Lung (tissue), 11 donors: ENCODE measurements at regions not wholly inside any gene's neighbourhood (a gene's known extent, or its start where the extent isn't known, plus 50 kb on each side); places are given as distances from the start of the nearest gene placed in this dataset.

Experiments used
- ATAC-seq: fragments of 200-7000 bp; cut with Tn5 transposase; one replicate; pipeline ENCODE4 v1.9.1; 2020; ENCODE audit warnings: moderate number of reproducible peaks; ENCODE audit not compliant: insufficient read depth, low FRiP score
- DNase-seq, 3 donors: peaks; one replicate each; pipeline ENCODE4 v3.0.0-alpha.2; 2013 to 2017
- H3K27ac ChIP-seq, 2 donors: one replicate each; pipeline ENCODE4 v1.5.1; 2013; ENCODE audit warnings: mild to moderate bottlenecking in 2 of 2, moderate library complexity in 2 of 2, control low read depth in 1 of 2, inconsistent platforms in 1 of 2, low read depth in 1 of 2, low read length in 1 of 2
- H3K27me3 ChIP-seq, 3 donors: one replicate each; pipeline ENCODE4 v1.5.1; 2013; ENCODE audit warnings: low read length in 2 of 3; ENCODE audit not compliant: control insufficient read depth in 3 of 3, insufficient read depth in 3 of 3
- H3K36me3 ChIP-seq, 4 donors: one replicate each; pipeline ENCODE4 v1.5.1; 2013; ENCODE audit warnings: low read length in 4 of 4, mild to moderate bottlenecking in 1 of 4, moderate library complexity in 1 of 4; ENCODE audit not compliant: control insufficient read depth in 4 of 4, insufficient read depth in 4 of 4
- H3K4me1 ChIP-seq, 5 donors: one replicate each; pipeline ENCODE4 v1.5.1; 2013; ENCODE audit warnings: low read length in 5 of 5, mild to moderate bottlenecking in 2 of 5, moderate library complexity in 1 of 5; ENCODE audit not compliant: control insufficient read depth in 5 of 5, insufficient read depth in 5 of 5
- H3K4me3 ChIP-seq: one replicate; pipeline ENCODE4 v1.5.1; 2013; ENCODE audit warnings: mild to moderate bottlenecking, control low read depth, moderate library complexity
- H3K9ac ChIP-seq, 2 donors: one replicate each; pipeline ENCODE4 v1.5.1; 2013; ENCODE audit warnings: low read length in 2 of 2, control low read depth in 1 of 2; ENCODE audit not compliant: insufficient read depth in 1 of 2
- H3K9me3 ChIP-seq, 4 donors: one replicate each; pipeline ENCODE4 v1.5.1; 2013; ENCODE audit warnings: low read length in 3 of 4, mild to moderate bottlenecking in 1 of 4, moderate library complexity in 1 of 4; ENCODE audit not compliant: control insufficient read depth in 4 of 4, insufficient read depth in 3 of 4
- WGBS, 2 donors: extraction: QIAGEN DNeasy Blood & Tissue Kit; methylation state at CpG; one replicate each; pipeline ENCODE4 v1.1.7; 2013; 5-methylcytosine and 5-hydroxymethylcytosine counted together
- TF ChIP-seq, protein P1 (sequence below): IDR thresholded peaks from 2 replicates; pipeline ENCODE4 v1.5.1; 2012; ENCODE audit warnings: mild to moderate bottlenecking; ENCODE audit errors: control extremely low read depth, extremely low read depth
- donor health status: control.
- donor health status: control.
- donor health status: Bipolar disorder and iron deficiency.
- donor health status: healthy.
- donor health status: DM: yes; HTN: yes; CAD: no.

DNA sequence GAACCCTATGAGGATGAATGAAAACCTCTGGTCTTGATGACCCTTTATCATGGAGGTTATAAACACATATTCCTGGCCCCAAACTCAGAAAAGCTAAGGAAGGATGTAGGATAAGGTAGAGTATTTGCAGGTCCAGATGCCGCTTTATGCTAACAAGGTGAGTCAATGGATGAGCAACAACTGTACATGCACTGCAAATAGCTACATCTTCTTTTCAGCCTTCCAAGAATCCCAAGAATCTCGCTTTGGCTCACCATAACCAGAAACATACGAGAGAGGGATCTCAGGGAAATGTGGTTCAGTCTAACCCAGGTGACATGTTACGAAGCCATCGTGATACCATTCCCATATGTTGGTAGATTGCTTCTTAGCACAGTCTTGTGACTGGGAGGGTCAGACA lies 152.3 kb upstream of the ANKH start:
- Histone ChIP-seq H3K27me3 (no peaks in the 10 kb centered on the region), H3K4me3 (no peak overlapping the region), H3K27ac (no peak overlapping the region), H3K4me1 (peaks cover 0 to 10% (median 4%) of the 10 kb centered on the region in 5 donors), H3K36me3 (no peaks in the 10 kb centered on the region), H3K9me3 (peaks cover 0 to 3% (median under 1%) of the 10 kb centered on the region in 4 donors), H3K9ac (no peak overlapping the region)
- no peak for DNase-seq
- 96 to 97% methylated on average over 5 of the region's 5 CpGs for WGBS, 2 donors
- ATAC-seq: no peak
- TF ChIP-seq, protein P1, sequence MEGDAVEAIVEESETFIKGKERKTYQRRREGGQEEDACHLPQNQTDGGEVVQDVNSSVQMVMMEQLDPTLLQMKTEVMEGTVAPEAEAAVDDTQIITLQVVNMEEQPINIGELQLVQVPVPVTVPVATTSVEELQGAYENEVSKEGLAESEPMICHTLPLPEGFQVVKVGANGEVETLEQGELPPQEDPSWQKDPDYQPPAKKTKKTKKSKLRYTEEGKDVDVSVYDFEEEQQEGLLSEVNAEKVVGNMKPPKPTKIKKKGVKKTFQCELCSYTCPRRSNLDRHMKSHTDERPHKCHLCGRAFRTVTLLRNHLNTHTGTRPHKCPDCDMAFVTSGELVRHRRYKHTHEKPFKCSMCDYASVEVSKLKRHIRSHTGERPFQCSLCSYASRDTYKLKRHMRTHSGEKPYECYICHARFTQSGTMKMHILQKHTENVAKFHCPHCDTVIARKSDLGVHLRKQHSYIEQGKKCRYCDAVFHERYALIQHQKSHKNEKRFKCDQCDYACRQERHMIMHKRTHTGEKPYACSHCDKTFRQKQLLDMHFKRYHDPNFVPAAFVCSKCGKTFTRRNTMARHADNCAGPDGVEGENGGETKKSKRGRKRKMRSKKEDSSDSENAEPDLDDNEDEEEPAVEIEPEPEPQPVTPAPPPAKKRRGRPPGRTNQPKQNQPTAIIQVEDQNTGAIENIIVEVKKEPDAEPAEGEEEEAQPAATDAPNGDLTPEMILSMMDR: no peak

DNA sequence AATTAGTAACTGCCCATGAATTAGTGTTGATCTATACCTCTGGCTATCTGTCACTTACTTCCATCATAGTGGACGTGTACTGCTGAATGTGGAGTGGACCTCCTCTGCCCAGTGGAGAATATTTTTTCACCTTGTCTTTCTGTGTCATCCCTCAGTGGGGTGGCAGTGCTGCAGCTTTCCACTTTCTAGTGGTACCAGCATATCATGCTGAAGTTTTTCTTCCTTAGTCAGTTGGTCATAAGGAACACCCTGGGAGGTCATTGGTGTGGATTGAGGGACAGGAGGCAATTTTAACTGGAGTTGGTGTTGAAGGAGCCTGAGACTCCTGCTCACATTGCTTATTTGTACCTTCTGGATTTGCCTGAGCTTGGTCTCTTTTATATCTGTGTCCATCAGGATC lies 151.7 kb upstream of the ANKH start:
- no peak overlapping the region for H3K9ac ChIP-seq
- peaks cover 0 to 3% (median under 1%) of the 10 kb centered on the region in 4 donors for H3K9me3 ChIP-seq
- H3K36me3 ChIP-seq: no peaks in the 10 kb centered on the region
- DNase-seq (no peak), ATAC-seq (no peak)
- no peak overlapping the region for H3K27ac ChIP-seq
- H3K4me1 ChIP-seq: peaks cover 0 to 10% (median 4%) of the 10 kb centered on the region in 5 donors
- WGBS, 2 donors: 81 to 93% methylated on average over 1 of the region's 1 CpG
- TF ChIP-seq, protein P1: no peak
- no peaks in the 10 kb centered on the region for H3K27me3 ChIP-seq
- H3K4me3 ChIP-seq: no peak overlapping the region

DNA sequence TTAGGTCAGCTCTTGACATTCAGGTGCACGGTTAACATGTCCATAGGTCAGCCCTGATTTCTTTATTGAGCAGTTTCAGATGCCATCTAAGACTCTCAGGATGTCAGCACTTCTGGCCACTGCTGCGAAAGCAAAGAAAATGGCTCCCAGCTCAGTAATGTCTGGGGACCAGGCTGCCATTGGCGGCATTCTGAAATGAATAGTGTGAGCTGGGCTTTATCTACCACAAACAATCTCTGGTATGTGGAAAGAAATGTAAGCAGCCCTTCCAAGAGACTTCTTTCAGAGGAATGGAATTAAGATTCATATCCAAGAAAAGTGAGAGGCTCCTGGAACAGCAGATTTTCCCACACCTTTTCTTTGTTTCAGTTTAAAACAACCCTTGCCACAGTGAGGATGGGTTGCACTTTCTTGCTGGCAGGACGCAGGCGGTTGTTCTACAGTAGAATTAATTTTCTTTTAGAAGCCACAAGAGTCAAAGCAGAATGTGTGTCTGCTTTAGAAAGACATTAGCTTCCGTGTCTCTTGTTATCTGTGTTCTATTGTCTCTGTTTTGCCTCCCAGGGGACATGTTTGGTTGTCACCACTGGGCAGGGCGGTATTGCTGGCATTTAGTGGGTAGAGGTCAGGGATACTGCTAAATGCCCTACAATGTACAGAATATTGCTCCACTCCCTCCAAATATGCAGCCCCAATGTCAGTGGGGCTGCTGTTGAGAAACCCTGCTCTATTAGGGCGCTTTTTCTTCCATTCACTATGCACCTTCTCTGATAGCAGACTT lies 149.9 kb upstream of the ANKH start:
- Histone ChIP-seq H3K27ac (peak overlapping the region; percentile 10 to 39), H3K27me3 (no peaks in the 10 kb centered on the region), H3K4me1 (peaks cover 0 to 10% (median 4%) of the 10 kb centered on the region in 5 donors), H3K36me3 (no peaks in the 10 kb centered on the region), H3K9me3 (peaks cover 0 to 2% (median 0%) of the 10 kb centered on the region in 4 donors), H3K4me3 (no peak overlapping the region), H3K9ac (no peak overlapping the region)
- TF ChIP-seq, protein P1: no peak
- peak; percentile 23 to 38 (median 33) for DNase-seq
- WGBS, 2 donors: 73 to 85% methylated on average over 8 of the region's 8 CpGs
- peak; percentile 23 for ATAC-seq
